Mesendoderm (in vitro differentiated cells): ENCODE measurements at regions not wholly inside any gene's neighbourhood (a gene's known extent, or its start where the extent isn't known, plus 50 kb on each side); places are given as distances from the start of the nearest gene placed in this dataset.

Experiments used
- DNase-seq: peaks from one replicate; pipeline ENCODE4 v3.0.0; 2013
- H2AK5ac ChIP-seq: 2 replicates; pipeline ENCODE4 v1.6.1; 2013; ENCODE audit warnings: low read length, inconsistent platforms
- H2BK120ac ChIP-seq: 2 replicates; pipeline ENCODE4 v1.6.1; 2013; ENCODE audit warnings: low read depth, mild to moderate bottlenecking, low read length, moderate library complexity, mixed read lengths
- H2BK15ac ChIP-seq: replicated peaks from 2 replicates; pipeline ENCODE4 v1.6.1; 2013; ENCODE audit warnings: low read depth, mild to moderate bottlenecking, moderate library complexity
- H2BK5ac ChIP-seq: 2 replicates; pipeline ENCODE4 v1.6.1; 2013; ENCODE audit warnings: low read length, inconsistent platforms
- H3K18ac ChIP-seq: 2 replicates; pipeline ENCODE4 v1.6.1; 2013; ENCODE audit warnings: mild to moderate bottlenecking, low read length, mixed read lengths
- H3K23ac ChIP-seq: one replicate; pipeline ENCODE4 v1.6.1; 2013; ENCODE audit warnings: low read length
- H3K27ac ChIP-seq: 2 replicates; pipeline ENCODE4 v1.5.1; 2013; ENCODE audit warnings: low read depth, mild to moderate bottlenecking, inconsistent platforms, low read length, moderate library complexity
- H3K27me3 ChIP-seq: 2 replicates; pipeline ENCODE4 v1.6.1; 2013; ENCODE audit warnings: low read length, control low read depth, mild to moderate bottlenecking, inconsistent platforms; ENCODE audit not compliant: insufficient read depth, poor library complexity
- H3K36me3 ChIP-seq: 2 replicates; pipeline ENCODE4 v1.6.1; 2013; ENCODE audit warnings: low read length, inconsistent platforms; ENCODE audit not compliant: control insufficient read depth, insufficient read depth
- H3K4ac ChIP-seq: one replicate; pipeline ENCODE4 v1.6.1; 2013; ENCODE audit warnings: low read depth, mild to moderate bottlenecking, low read length, moderate library complexity
- H3K4me1 ChIP-seq: 2 replicates; pipeline ENCODE4 v1.6.1; 2013; ENCODE audit warnings: low read depth, low read length, inconsistent platforms; ENCODE audit not compliant: control insufficient read depth
- H3K4me2 ChIP-seq: 2 replicates; pipeline ENCODE4 v1.6.1; 2013; ENCODE audit warnings: low read length
- H3K4me3 ChIP-seq: 2 replicates; pipeline ENCODE4 v1.5.1; 2013; ENCODE audit warnings: mild to moderate bottlenecking, low read length
- H3K56ac ChIP-seq: one replicate; pipeline ENCODE4 v1.6.1; 2013; ENCODE audit warnings: low read length
- H3K79me1 ChIP-seq: 2 replicates; pipeline ENCODE4 v1.6.1; 2013; ENCODE audit warnings: low read length, inconsistent platforms
- H3K79me2 ChIP-seq: 2 replicates; pipeline ENCODE4 v1.6.1; 2013; ENCODE audit warnings: mild to moderate bottlenecking, low read length; ENCODE audit not compliant: control insufficient read depth, insufficient read depth
- H3K9ac ChIP-seq: 2 replicates; pipeline ENCODE4 v1.6.1; 2013; ENCODE audit warnings: low read length, inconsistent platforms
- H4K5ac ChIP-seq: one replicate; pipeline ENCODE4 v1.6.1; 2013; ENCODE audit warnings: low read length
- H4K8ac ChIP-seq: one replicate; pipeline ENCODE4 v1.6.1; 2013; ENCODE audit warnings: low read depth, mild to moderate bottlenecking, control low read depth, low read length, moderate library complexity
- WGBS: extraction: QIAGEN DNeasy Blood & Tissue Kit; methylation state at CpG from one replicate; pipeline ENCODE4 v1.1.7; 2013; ENCODE audit warnings: low lambda C conversion rate, missing lambda C conversion rate; ENCODE audit not compliant: insufficient coverage; ENCODE audit errors: extremely low coverage; 5-methylcytosine and 5-hydroxymethylcytosine counted together

GRCh38 chr1:222010306-222010705 is 268.4 kb upstream of the DUSP10 start:
- WGBS, result no CpG with 5 or more reads among the region's 1 CpG
- Histone ChIP-seq H3K27ac (no peak overlapping the region), H2BK120ac (no peak overlapping the region), H2BK5ac (no peak overlapping the region), H3K36me3 (no peaks in the 10 kb centered on the region), H3K18ac (no peak overlapping the region), H3K79me2 (no peaks in the 10 kb centered on the region), H3K9ac (no peak overlapping the region), H3K4me3 (no peak overlapping the region), H4K5ac (no peak overlapping the region), H3K56ac (no peak overlapping the region), H3K23ac (no peak overlapping the region), H3K4ac (no peak overlapping the region), H3K4me1 (no peaks in the 10 kb centered on the region), H2BK15ac (peak overlapping the region; percentile 64), H3K79me1 (no peaks in the 10 kb centered on the region), H3K27me3 (no peaks in the 10 kb centered on the region), H3K4me2 (no peak overlapping the region), H4K8ac (no peak overlapping the region), H2AK5ac (no peak overlapping the region)
- no peak for DNase-seq

- no peak overlapping the region for H2BK120ac ChIP-seq
- H3K4me1 ChIP-seq, result no peaks in the 10 kb centered on the region
- H3K4me2 ChIP-seq, result no peak overlapping the region
- H3K4me3 ChIP-seq, result no peak overlapping the region
- no peak overlapping the region for H3K9ac ChIP-seq
- H3K79me2 ChIP-seq, result no peaks in the 10 kb centered on the region
- H3K27ac ChIP-seq, result no peak overlapping the region
- no peak overlapping the region for H3K18ac ChIP-seq
- no peak overlapping the region for H3K4ac ChIP-seq
- no peaks in the 10 kb centered on the region for H3K36me3 ChIP-seq
- no CpG with 5 or more reads among the region's 2 CpGs for WGBS
- DNase-seq, result peak; percentile 61
- H4K8ac ChIP-seq, result no peak overlapping the region
- H3K27me3 ChIP-seq, result no peaks in the 10 kb centered on the region
- no peak overlapping the region for H3K56ac ChIP-seq
- H3K79me1 ChIP-seq, result no peaks in the 10 kb centered on the region
- H2BK5ac ChIP-seq, result no peak overlapping the region
- no peak overlapping the region for H2AK5ac ChIP-seq
- no peak overlapping the region for H3K23ac ChIP-seq
- no peak overlapping the region for H4K5ac ChIP-seq
- no peak overlapping the region for H2BK15ac ChIP-seq
These were observed 267.3 kb upstream of the DUSP10 start for GRCh38 chr1:222009105-222009730.

GRCh38 chr1:222006715-222007114 is 264.8 kb upstream of the DUSP10 start:
- no peak overlapping the region for H2BK15ac ChIP-seq
- no peak overlapping the region for H3K9ac ChIP-seq
- H3K79me1 ChIP-seq, result no peaks in the 10 kb centered on the region
- no peak overlapping the region for H2BK5ac ChIP-seq
- H3K18ac ChIP-seq, result no peak overlapping the region
- H2BK120ac ChIP-seq, result no peak overlapping the region
- no peak overlapping the region for H3K27ac ChIP-seq
- H4K8ac ChIP-seq, result no peak overlapping the region
- H2AK5ac ChIP-seq, result no peak overlapping the region
- H3K23ac ChIP-seq, result no peak overlapping the region
- H3K36me3 ChIP-seq, result no peaks in the 10 kb centered on the region
- H3K79me2 ChIP-seq, result no peaks in the 10 kb centered on the region
- H3K4me1 ChIP-seq, result no peaks in the 10 kb centered on the region
- H4K5ac ChIP-seq, result no peak overlapping the region
- H3K4me3 ChIP-seq, result no peak overlapping the region
- H3K27me3 ChIP-seq, result no peaks in the 10 kb centered on the region
- no peak overlapping the region for H3K4me2 ChIP-seq
- no peak overlapping the region for H3K56ac ChIP-seq
- H3K4ac ChIP-seq, result no peak overlapping the region
- DNase-seq, result no peak

- Histone ChIP-seq H3K18ac (no peak overlapping the region), H3K23ac (no peak overlapping the region), H3K56ac (no peak overlapping the region), H3K4me2 (no peak overlapping the region), H3K36me3 (no peaks in the 10 kb centered on the region), H2BK15ac (no peak overlapping the region), H3K4me1 (no peaks in the 10 kb centered on the region), H3K4me3 (no peak overlapping the region), H2AK5ac (no peak overlapping the region), H2BK120ac (no peak overlapping the region), H4K5ac (no peak overlapping the region), H3K4ac (no peak overlapping the region), H3K27ac (no peak overlapping the region), H3K79me1 (no peaks in the 10 kb centered on the region), H4K8ac (no peak overlapping the region), H3K79me2 (no peaks in the 10 kb centered on the region), H2BK5ac (no peak overlapping the region), H3K9ac (no peak overlapping the region), H3K27me3 (no peaks in the 10 kb centered on the region)
- WGBS, result no CpG with 5 or more reads among the region's 2 CpGs
- DNase-seq, result no peak
These were observed 262.9 kb upstream of the DUSP10 start for GRCh38 chr1:222004784-222005183.

- H2BK15ac ChIP-seq, result no peak overlapping the region
- no peak overlapping the region for H2AK5ac ChIP-seq
- no peak overlapping the region for H3K9ac ChIP-seq
- no peak overlapping the region for H3K18ac ChIP-seq
- H3K56ac ChIP-seq, result no peak overlapping the region
- no peaks in the 10 kb centered on the region for H3K79me1 ChIP-seq
- H3K4me3 ChIP-seq, result no peak overlapping the region
- H3K4me1 ChIP-seq, result no peaks in the 10 kb centered on the region
- no peak overlapping the region for H2BK120ac ChIP-seq
- H3K27me3 ChIP-seq, result no peaks in the 10 kb centered on the region
- H3K4me2 ChIP-seq, result no peak overlapping the region
- no peaks in the 10 kb centered on the region for H3K36me3 ChIP-seq
- H4K5ac ChIP-seq, result no peak overlapping the region
- no peaks in the 10 kb centered on the region for H3K79me2 ChIP-seq
- no peak overlapping the region for H3K27ac ChIP-seq
- no peak overlapping the region for H3K23ac ChIP-seq
- no CpG with 5 or more reads among the region's 3 CpGs for WGBS
- no peak overlapping the region for H2BK5ac ChIP-seq
- no peak overlapping the region for H4K8ac ChIP-seq
- DNase-seq, result no peak
- H3K4ac ChIP-seq, result no peak overlapping the region
These were observed 262.1 kb upstream of the DUSP10 start for GRCh38 chr1:222004034-222004433.

GRCh38 chr1:222002503-222002902 is 260.6 kb upstream of the DUSP10 start:
- Histone ChIP-seq H3K9ac (no peak overlapping the region), H3K79me1 (no peaks in the 10 kb centered on the region), H3K36me3 (no peaks in the 10 kb centered on the region), H3K27me3 (no peaks in the 10 kb centered on the region), H2BK15ac (no peak overlapping the region), H3K4me1 (no peaks in the 10 kb centered on the region), H2AK5ac (no peak overlapping the region), H4K8ac (no peak overlapping the region), H3K56ac (no peak overlapping the region), H3K23ac (no peak overlapping the region), H3K4me3 (no peak overlapping the region), H3K4ac (no peak overlapping the region), H3K18ac (no peak overlapping the region), H2BK120ac (no peak overlapping the region), H3K79me2 (no peaks in the 10 kb centered on the region), H4K5ac (no peak overlapping the region), H2BK5ac (no peak overlapping the region), H3K27ac (no peak overlapping the region), H3K4me2 (no peak overlapping the region)
- no peak for DNase-seq
- no CpG with 5 or more reads among the region's 1 CpG for WGBS
